CD4-positive, alpha-beta T cell treated with Interleukin-12 subunit alpha and Interleukin-12 subunit beta, for 1 hour (primary cell): ENCODE measurements at regions not wholly inside any gene's neighbourhood (a gene's known extent, or its start where the extent isn't known, plus 50 kb on each side); places are given as distances from the start of the nearest gene placed in this dataset.

Experiments
- DNase-seq: peaks from one replicate; pipeline ENCODE4 v3.0.0-alpha.2; 2020

GRCh38 chr6:18335948-18336347 is 51.2 kb upstream of the RNF144B start:
- DNase-seq = no peak

- DNase-seq = no peak
These were observed 52.9 kb upstream of the RNF144B start for GRCh38 chr6:18334251-18334650.

DNA sequence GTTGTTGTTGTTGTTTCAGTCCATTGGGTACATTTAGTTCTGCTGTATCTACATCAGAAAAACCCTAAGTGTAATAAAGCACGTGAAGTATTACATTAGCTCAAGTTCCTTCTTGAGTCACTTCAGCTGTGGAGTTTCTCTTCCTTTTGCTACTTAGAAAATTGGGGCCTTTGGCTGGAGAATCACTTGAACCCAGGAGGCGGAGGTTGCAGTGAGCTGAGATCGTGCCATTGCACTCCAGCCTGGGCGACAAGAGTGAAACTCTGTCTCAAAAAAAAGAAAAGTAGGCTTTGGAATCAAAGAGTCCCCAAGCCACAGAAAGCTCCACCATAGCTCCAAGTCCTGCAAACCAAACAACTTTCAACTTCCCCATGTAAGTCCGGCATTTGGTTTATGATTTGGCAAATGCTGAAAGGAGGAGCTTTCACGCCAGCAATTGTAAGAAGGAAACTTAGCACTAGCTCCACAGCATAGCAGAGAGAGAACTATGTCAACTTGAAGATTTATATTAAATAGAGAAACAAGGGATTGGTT is 56.5 kb upstream of the RNF144B start:
- DNase-seq = no peak

DNA sequence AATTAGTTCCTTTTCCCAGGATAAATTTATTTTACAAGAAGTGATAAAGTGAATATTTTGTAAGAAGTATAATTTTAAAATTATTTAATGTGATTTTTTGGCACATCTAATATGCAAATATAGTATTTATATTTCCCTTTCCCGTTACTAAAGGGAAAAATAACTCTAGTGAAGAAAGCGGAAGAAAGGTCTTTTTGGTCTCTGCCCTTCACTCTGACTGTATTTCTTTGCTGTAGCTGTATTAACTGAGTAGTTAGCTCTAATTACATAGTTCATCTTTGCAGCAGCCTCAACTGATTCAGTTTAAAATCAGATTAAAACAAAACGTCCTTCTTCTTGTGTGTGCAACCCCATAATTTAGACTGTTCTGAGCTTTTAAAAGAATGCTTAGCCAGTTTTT is 57.4 kb upstream of the RNF144B start:
- DNase-seq = no peak

GRCh38 chr6:18328540-18328939 is 58.6 kb upstream of the RNF144B start:
- no peak for DNase-seq

GRCh38 chr6:18328070-18328469 is 59.1 kb upstream of the RNF144B start:
- no peak for DNase-seq

DNA sequence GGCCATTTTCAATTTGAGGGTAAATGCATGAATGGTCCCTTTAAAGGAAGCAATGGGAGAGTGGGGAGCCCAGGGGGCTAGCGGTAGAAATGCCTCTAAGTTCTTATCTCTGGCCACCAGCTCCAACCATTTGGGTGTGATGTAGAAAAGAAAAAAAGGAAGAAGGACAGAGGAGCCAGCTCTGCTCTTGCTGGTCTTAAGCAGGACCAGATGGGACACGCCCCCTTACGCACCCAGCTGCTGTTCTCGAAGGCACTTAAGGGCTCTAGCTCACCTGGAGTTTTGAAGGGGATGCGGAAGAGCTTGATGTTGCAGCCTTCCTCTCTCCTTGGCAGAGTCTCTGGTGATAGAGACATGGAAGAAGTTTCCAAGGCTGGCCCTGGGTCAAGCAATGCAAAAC is 59.5 kb upstream of the RNF144B start:
- DNase-seq = no peak

GRCh38 chr6:18326980-18327379 is 60.2 kb upstream of the RNF144B start:
- no peak for DNase-seq

DNA sequence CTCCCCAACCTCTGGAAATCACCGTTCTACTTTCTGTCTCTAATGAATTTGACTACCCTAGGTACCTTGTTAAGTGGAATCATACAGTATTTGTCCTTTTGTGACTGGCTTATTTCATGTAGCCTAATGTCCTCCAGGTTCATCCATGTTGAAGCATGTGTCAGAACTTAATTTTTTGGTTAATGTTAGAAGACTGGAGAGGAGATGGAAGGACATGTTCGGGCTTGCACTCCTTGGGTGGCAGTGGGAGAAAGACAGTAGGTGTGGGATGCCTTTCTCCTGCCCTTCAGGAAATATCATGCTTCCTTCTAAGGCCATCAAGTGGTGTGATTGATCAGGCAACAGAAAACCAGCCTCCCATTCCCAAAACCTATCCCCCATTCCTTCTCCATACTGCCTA is 61.1 kb upstream of the RNF144B start:
- DNase-seq = no peak

- no peak for DNase-seq
These were observed 60.3 kb upstream of the DEK start for GRCh38 chr6:18324706-18325042.

GRCh38 chr6:18323935-18324705 is 59.8 kb upstream of the DEK start:
- DNase-seq = peak; percentile 56

GRCh38 chr6:18317850-18318249 is 53.5 kb upstream of the DEK start:
- no peak for DNase-seq

- DNase-seq = no peak
These were observed 50.1 kb upstream of the DEK start for GRCh38 chr6:18314317-18314997.
